PFSK-1 (cell line): ENCODE measurements at regions not wholly inside any gene's neighbourhood (a gene's known extent, or its start where the extent isn't known, plus 50 kb on each side); places are given as distances from the start of the nearest gene placed in this dataset.

Experiments
- FOXP2 ChIP-seq: optimal IDR thresholded peaks from 2 replicates; pipeline ENCODE3; 2011; ENCODE audit warnings: borderline replicate concordance, control low read depth, inconsistent platforms; ENCODE audit not compliant: insufficient read depth; ENCODE audit errors: extremely low read length, extremely low read depth
- POLR2AphosphoS5 ChIP-seq: IDR thresholded peaks from 2 replicates; pipeline ENCODE4 v1.6.1; 2012; ENCODE audit warnings: low read depth, mild to moderate bottlenecking, control low read depth, low read length, moderate library complexity
- REST ChIP-seq, 2 experiments: IDR thresholded peaks; 2 replicates each; pipeline versions ENCODE4 v1.6.1 to v1.8.0; 2011 to 2012; ENCODE audit warnings: low read depth in 2 of 2, low read length in 2 of 2, control low read depth in 1 of 2, inconsistent platforms in 1 of 2, mild to moderate bottlenecking in 1 of 2, moderate library complexity in 1 of 2; ENCODE audit not compliant: insufficient read depth in 1 of 2
- SIN3A ChIP-seq: IDR thresholded peaks from 2 replicates; pipeline ENCODE4 v1.6.1; 2012; ENCODE audit warnings: mild to moderate bottlenecking, low read length, moderate library complexity, borderline replicate concordance; ENCODE audit not compliant: insufficient read depth
- TAF1 ChIP-seq: IDR thresholded peaks from 2 replicates; pipeline ENCODE4 v1.6.1; 2012; ENCODE audit warnings: low read length, control low read depth, borderline replicate concordance; ENCODE audit not compliant: insufficient read depth

- TF ChIP-seq SIN3A, result no peak
- no peak for TF ChIP-seq FOXP2
- no peak for TF ChIP-seq TAF1
- no peak for TF ChIP-seq POLR2AphosphoS5
- TF ChIP-seq REST (IDR thresholded peaks at IDR 0.05; ENCODE audit: insufficient read depth in 1 of 2, low read depth in 2 of 2, low read length in 2 of 2), result no peak
Measured at GRCh38 chr22:49583341-49583740, 244.3 kb downstream of the BRD1 start.

- TF ChIP-seq REST (IDR thresholded peaks at IDR 0.05; ENCODE audit: insufficient read depth in 1 of 2, low read depth in 2 of 2, low read length in 2 of 2), result no peak
- no peak for TF ChIP-seq FOXP2
- TF ChIP-seq TAF1, result no peak
- TF ChIP-seq SIN3A, result no peak
- TF ChIP-seq POLR2AphosphoS5, result no peak
Measured at GRCh38 chr22:49582678-49583077, 245.0 kb downstream of the BRD1 start.

GRCh38 chr22:49582181-49582580 lies 245.5 kb downstream of the BRD1 start:
- TF ChIP-seq REST (IDR thresholded peaks at IDR 0.05; ENCODE audit: insufficient read depth in 1 of 2, low read depth in 2 of 2, low read length in 2 of 2) (no peak), SIN3A (no peak), TAF1 (no peak), POLR2AphosphoS5 (no peak), FOXP2 (no peak)

GRCh38 chr22:49580024-49580423 lies 247.6 kb downstream of the BRD1 start:
- TF ChIP-seq SIN3A, result no peak
- TF ChIP-seq TAF1, result no peak
- TF ChIP-seq FOXP2, result no peak
- no peak for TF ChIP-seq POLR2AphosphoS5
- TF ChIP-seq REST (IDR thresholded peaks at IDR 0.05; ENCODE audit: insufficient read depth in 1 of 2, low read depth in 2 of 2, low read length in 2 of 2), result no peak
